DMS53 (cell line): ENCODE measurements at regions not wholly inside any gene's neighbourhood (a gene's known extent, or its start where the extent isn't known, plus 50 kb on each side); places are given as distances from the start of the nearest gene placed in this dataset.
"Not testable (repeated sequence)": the region's sequence is repeated elsewhere in the genome, so short reads cannot be mapped to it uniquely, and the experiment has no call there.

Source experiments
- DNase-seq: peaks from one replicate; lab custom pipeline; 2025; lab: John Stamatoyannopoulos, UW

DNA sequence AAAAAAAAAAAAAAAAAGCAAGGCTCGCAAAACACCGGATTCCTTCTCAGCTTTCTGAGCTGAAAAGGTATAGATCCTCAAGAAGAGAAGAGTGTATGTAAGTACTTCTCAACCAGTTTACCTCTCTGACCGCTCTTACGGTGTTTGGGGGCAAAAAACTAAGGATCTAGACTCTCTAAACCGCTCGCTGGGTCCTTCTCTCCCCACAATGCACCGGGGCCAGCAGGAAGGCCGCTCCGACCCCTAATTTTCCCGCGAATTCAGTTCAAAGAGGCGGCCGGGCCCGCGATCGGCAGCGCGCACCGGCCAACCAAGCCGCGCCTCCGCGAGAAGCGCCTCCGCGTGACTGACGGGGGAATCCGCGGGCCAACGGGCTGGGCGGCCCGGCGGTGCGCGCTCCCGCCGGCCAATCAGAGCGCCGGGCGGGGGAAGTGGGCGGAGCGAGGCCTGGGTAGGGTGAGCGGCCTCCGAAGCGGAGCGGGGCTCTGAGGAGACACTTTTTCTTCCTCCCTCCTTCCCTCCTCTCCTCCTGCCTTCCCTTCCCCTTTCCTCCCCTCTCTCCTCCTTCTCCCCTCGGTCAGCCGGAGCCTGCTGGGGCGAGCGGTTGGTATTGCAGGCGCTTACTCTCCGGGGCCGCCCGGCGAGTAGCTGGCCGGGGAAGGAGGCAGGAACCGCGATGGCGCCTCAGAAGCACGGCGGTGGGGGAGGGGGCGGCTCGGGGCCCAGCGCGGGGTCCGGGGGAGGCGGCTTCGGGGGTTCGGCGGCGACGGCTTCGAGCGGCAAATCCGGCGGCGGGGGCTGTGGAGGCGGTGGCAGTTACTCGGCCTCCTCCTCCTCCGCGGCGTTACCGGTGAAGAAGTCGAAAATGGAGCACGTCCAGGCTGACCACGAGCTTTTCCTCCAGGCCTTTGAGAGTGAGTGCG is 93.0 kb downstream of the CRLF3 start:
- peak; percentile 85 for DNase-seq

DNA sequence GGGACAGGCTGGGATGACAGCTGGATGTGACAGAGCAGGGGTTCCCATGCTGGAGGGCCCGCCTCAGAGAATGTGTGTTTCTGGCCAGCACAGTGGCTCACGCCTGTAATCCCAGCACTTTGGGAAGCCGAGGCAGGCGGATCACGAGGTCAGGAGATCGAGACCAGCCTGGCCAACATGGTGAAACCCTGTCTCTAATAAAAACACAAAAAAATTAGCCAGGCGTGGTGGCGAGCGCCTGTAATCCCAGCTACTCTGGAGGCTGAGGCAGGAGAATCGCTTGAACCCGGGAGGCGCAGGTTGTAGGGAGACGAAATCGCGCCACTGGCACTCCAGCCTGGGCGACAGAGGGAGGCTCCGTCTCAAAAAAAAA is 93.7 kb downstream of the CRLF3 start:
- not testable (repeated sequence) for DNase-seq

DNA sequence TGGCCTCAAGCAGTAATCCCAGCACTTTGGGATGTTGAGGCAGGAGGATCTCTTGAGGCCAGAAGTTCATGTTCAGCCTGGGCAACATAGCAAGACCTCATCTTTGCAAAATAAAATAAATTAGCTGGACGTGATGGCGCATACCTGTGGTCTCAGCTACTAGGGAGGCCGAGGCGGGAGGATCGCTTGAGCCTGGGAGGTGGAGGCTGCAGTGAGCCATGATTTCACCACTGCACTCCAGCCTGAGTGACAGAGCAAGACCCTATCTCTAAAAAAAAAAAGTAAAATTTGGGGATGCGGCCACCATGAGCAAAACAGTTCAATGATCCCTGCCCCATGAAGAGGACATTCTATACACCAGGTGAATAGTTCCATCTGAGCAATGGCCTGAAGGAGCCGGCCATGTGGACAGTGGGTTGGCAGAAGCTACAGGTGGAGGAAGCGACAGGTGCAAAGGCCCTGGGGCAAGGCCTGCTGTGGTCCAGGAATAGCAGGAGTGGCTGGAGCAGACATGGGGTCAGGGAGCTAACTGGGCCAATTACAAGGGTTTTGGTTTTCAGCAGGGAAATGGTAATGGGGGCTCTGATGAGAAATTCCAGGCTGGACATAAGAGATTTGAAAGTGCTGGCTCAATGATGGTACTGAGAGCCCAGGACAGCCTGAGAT is 94.2 kb downstream of the CRLF3 start:
- DNase-seq, result not testable (repeated sequence)

DNA sequence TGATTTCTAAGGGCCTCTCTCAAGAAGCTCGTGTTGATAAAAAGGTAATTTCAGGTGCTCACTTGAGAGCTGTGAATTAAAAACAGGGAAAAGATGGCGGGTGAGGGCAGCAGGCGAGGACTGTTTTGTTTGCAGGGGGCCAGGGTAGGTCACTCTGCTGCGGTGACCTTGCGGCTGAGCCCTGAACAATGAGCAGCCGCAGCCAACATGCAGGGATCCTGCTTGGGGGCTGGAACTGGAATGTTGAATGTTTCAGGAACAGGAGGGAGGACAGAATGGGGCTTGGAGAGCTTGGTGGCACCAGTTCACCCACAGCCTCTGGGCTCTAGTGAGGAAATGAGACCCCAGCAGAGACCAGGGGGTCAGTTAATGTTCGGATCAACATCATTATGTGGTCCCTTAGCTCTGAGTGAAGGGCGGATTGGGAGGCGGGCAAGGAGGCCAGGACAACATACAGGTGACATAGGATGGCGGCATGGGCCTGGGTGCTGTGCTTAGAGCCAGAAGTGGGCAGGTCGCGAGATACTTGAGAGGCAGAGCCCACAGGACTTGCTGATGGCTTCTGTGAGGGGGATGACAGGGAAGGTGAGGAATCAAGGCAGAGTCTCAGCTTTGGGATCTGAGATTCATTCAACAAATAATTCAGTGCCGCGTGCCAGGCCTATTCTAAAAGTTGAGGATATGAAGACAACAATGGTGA is 94.9 kb downstream of the CRLF3 start:
- DNase-seq, result peak; percentile 13

DNA sequence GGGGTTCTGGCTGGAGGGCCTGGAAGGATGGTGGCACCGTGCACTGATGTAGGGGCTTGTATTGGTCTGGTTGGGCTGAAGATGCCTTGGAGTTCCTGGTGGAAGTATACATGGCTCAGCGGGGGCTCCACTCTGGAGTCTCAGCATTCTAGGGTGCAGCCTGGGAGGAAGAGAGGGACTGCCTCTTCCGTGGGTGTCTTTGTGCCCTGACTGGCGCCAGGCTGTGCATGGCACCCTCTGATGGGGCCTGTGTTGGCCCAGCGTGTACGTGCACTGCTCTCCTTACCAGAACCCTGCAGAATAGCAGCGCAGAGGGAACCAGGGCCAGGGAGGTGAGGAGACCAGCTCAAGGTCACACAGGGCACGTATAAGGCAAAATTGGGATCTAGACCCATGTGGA is 97.0 kb downstream of the CRLF3 start:
- not testable (repeated sequence) for DNase-seq

DNA sequence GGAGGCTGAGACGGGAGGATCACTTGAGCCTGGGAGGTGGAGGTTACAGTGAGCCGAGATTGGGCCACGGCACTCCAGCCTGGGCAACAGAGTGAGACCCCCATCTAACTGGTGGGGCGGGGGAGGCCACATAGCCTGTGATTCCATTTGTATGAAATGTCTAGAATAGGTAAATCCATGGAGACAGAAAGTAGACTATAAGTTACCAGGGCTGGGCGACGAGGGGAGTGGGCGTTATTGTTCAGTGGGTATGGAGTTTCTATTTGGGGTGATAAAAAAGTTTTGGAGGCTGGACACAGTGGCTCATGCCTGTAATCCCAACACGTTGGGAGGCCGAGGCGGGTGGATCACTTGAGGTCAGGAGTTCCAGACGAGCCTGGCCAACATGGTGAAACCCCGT is 97.8 kb downstream of the CRLF3 start:
- DNase-seq, result not testable (repeated sequence)

DNA sequence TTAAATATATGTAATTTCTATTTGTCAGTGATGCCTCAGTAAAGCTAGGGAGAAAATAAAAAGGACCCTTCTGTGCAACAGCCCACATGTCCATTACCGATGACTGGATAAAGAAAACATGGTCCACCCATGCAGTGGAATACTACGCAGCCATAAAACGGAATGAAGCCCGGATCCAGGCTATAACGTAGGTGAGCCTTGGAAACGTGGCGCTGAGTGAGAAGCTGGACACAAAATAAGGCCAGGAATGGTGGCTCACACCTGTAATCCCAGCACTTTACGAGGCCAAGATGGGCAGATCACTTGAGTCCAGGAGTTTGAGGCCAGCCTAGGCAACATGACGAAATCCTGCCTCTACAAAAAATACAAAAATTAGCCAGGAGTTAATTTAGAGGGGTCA is 98.2 kb downstream of the CRLF3 start:
- not testable (repeated sequence) for DNase-seq

DNA sequence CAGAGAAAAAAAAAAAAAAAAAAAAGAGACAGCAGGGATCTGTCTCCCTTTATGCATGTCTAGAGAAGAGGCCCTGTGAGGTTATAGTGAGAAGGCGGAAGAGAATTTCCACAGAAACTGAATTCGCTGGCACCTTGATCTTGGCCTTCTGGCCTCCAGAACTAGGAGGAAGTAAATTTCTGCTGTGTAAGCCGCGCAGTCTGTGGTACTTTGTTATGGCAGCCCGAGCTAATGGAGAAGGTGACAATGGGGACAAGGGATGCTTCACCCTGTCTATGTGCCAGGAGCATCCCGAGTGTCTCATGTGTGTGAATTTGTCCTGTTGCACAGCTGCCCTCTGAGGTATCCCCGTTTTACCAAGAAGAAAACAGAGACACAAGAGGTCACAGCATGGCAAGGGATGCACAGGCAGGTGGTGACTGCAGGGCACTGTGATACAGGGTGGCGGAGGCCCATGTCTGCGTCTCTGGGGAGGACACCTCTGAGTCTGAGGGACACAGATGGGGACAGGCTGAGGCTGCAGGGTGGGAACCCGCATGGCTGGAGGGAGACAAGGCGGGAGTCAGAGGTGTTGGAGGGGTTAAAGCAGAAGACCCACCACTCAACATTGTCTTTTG is 100.3 kb downstream of the CRLF3 start:
- not testable (repeated sequence) for DNase-seq

DNA sequence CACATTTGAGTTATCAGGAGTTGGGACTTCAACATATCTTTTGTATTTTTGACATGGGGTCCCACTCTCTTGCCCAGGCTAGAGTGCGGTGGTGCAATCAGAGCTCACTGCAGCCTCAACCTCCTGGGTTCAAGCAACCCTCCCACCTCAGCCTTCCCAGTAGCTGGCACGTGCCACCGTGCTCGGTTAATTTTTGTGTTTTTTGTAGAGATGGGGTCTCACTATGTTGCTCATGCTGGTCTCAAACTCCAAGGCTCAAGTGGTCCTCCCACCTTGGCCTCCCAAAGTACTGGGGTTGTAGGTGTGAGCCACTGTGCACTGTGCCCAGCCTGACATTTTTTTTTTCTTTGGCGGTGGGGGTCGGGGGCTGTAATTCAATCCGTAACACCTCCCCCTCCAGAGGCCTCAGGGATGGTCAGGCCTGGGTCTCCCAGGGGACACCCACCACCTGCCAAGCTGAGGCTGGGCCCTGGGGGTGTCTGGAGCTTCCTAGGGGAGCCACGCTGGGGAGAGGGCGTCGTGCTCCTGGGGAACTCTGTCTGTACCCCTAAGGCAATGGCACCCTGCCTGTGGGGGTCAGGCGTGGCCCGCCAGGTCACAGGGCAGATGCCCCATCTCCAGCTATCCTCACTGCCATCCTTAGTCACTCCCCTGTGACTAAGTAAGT is 102.2 kb downstream of the CRLF3 start:
- not testable (repeated sequence) for DNase-seq

DNA sequence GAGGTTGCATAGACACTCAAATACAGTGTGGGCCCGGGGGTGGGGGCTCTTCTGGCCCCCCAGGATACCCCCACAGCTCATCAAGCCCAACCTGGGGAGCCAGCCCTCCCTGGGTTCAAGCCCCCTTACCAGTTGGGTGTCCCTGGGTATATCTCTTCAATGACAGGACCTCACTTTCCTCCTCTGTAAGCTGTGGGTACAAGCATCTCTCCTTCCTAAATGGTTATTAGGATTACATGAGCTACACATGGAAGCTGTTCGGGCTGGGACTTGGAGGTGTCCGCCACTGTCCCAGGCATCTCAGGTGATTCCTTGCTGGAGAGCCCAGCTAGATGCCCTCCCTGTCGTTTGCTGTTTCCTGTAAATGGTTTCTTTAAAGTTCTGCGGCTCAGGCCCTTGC is 103.5 kb downstream of the CRLF3 start:
- DNase-seq, result not testable (repeated sequence)

DNA sequence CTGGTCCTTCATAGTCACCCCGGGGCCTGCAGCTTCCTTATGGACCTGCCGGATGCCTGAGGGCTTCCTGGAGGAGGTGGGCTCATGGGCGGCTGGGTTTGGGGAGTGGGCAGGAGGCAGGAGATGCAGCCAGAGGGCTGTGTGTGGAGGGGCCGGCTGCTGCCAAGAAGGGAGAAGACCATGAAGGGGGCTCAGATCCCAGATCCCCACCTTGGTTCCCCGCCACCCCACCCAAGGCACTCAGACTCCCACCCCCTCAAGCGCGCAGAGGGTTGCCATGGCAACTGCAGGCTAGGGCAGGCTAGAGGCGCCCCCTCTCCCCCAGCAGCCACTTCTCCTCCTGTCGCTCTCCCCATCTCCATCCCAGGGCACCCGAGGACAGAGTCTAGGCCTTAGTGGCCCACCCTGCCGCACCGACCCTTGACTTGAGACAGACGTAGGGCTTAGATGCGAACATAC is 104.5 kb downstream of the CRLF3 start:
- DNase-seq, result no peak

DNA sequence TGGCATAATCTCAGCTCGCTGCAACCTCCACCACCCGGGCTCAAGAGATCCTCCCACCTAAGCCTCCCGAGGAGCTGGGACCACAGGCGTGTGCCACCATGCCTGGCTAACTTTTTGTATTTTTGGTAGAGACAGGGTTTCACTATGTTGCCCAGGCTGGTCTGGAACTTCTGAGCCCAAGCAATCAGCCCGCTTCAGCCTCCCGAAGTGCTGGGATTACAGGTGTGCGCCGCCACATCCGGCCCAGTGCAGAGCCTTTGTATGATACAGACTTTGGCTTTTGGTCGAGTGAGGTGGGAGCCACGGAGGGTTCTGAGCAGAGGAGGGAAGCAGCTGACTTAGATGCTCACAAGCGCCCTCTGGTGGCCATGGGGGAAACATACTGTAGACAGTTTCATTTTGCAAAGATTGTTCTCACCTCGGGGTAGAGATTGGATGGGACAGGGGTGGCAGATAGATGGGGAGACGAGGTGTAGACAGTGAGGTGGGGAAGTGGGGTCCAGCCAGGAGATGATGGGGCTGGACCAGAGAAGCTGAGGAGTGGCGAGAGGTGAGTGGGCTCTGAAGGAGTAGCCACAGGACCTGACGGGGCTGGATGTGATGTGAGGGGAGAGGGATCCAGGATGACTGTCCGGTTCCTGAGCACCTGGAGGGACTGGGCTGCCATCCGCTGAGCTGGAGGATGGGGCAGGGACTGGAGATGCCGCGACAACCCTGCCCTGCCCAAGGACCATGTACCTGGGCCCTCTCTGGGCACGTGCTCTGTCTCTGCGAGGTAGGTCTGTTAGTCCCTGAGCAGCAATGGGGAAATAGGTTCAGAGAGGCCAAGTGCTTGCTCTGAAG is 105.1 kb downstream of the CRLF3 start:
- DNase-seq, result peak; percentile 58

DNA sequence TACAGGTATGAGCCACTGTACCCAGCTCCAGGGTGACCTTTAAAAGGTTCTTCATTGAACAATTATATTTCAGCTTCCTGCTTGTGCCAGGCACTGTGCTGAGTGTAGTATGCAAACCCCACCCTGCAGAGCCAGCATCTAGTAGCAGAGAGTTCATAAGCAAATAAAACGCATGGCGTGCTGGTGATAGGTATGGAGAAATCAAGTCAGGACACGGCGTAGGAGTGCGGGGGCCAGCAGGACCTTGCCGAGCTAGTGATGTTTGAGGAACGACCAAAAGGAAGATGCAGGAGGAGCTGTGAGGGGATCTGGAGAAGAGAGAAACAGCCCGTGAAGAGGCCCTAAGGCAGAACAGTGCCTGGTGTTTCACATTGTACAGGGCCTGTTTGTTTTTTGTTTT is 105.8 kb downstream of the CRLF3 start:
- DNase-seq, result not testable (repeated sequence)

DNA sequence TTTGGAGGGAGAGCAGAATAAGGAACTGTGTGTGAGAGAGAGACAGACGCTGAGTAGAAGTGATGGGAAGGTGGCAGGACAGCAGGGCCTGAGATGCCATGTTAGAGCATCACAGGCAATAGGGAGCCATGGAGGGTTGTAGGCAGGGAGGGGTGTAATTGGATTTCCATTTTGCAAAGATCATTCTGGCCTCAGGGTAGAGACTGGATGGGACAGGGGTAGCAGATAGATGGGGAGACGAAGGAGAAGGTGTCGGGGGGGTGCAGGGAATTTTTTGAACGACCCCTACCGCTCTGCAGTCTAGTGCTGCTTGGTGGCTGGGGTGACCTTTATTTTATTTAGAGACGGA is 106.4 kb downstream of the CRLF3 start:
- DNase-seq, result not testable (repeated sequence)

DNA sequence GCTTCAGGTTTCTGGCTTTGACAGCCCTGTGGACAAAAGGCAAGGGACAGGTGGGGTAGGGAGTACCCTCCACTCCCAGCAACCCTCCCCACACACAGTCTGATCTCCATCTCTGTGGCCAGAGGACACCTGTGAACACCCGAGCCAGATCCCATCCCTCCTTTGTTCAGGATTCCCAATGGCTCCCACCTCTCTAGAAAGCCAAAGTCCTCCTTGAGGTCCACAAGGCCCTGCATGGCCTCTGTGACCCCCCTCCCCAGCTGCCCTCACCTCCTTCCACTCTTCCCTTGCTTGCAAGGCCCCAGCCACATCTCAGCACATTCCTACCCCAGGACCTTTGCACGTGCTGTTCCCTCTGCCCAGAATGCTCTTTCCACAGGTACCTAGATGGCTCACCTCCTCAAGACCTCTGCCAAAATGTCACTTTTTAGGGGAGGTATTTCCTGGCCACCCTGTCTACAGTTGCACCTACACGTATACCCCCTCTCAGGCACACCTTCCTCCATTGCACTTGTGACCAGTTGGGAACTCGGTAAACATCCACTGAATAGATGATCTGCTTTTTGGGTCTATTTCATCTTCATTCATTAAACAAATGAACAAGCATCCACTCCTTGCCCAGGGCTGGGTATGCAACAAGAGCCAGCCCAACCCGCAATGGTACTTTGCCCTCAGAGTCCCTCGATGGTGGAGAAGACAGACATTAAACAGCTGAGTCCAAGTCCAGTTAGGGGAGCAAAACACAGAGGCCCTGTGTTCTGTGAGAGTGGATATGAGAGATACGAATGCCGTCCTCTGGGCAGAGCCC is 107.0 kb downstream of the CRLF3 start:
- DNase-seq, result no peak

DNA sequence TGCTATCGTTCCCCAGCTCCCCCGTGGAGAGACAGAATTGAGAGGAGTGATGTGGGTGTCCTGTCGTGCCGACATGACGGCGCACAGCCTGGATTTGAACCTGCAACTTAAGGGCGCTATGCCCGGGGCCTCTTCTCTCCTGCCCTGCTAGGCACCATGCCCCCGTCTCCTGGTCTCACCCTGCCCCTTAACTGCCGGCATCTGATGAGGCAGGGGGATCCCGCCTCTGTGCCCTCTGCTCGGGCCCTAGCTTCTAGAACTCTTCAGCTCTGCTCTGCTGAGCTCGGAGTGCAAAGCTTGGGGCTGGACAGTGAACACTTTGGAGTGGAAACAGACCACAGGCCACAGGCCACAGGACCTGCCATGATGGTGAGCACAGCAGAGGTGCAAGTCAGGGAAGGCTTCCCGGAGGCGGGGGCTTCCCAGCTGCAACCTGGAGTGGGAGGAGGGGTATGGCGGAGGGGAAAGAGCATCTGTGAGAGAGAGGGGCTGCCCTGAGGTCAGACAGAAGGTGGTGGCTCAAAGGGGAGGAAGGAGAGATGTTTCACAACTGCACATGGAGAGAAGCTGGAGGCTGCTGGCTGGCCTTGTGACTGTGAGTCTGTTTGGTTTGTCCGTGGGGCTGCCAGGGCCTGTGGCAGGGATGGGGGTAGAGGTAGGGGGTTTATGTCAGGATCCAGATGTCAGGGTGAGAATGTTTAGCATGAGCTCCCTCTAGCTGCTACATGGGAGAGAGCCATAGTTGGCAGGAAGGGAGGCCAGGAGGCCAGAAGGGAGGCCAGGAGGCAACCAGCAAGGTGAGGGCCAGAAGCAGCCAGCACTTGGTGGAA is 107.8 kb downstream of the CRLF3 start:
- DNase-seq, result peak; percentile 8

DNA sequence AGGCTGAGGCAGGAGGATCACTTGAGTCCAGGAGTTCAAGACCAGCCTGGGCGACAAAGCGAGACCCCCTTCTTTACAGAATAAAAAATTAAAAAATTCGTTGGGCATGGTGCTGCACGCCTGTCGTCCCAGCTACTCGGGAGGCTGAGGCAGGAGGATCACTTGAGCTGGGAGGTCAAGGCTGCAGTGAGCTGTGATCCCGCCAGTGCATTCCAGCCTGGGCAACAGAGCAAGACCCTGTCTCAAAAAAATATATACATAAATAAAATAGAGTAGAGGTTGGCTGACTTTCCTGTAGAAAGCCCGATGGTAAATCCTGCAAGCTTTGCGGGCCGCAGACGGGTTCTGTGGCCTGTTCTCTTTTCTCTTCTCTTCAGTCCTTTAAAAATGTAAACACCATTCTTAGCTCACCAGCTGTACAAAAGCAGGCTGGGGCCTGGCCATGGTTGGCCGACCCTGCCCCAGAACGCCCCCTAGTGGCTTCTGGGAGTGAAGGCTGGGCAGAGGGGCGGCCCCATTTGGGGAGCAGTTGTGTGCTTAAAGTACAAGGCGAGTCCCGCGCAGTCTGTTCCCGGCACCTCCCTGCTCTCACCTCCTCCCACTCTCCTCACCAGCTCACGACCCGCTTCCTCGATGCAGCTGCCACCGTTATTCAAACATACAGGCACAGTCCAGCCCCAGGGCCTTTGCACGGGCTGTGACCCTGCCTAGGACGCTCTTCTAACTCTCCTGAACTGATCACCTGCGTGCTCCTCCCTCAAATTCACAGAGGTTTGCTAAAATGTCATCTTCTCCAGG is 109.5 kb downstream of the CRLF3 start:
- peak; percentile 42 for DNase-seq

DNA sequence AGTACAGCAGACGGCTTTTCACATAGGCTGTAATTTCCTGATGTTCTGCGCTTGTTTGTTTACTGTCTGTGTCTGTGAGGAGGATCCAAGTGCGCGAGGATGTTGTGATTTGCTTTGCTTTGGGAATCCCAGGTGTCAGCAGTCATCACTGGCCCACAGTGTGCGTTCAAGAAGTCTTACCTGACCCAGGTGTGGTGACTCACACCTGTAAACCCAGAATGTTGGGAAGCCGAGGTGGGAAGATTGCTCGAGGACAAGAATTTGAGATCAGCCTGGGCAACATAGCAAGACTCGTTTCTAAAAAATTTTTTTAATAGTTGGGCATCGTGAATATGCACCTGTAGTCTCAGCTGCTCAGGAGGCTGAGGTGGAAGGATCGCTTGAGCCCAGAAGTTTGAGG is 110.7 kb downstream of the CRLF3 start:
- DNase-seq, result peak; percentile 9
